HG03060 (cell line): ENCODE measurements at regions not wholly inside any gene's neighbourhood (a gene's known extent, or its start where the extent isn't known, plus 50 kb on each side); places are given as distances from the start of the nearest gene placed in this dataset.

ENCODE experiments used
- ATAC-seq: cut with Tn5 transposase; IDR thresholded peaks from one replicate; pipeline ENCODE4 v1.9.1; 2021; ENCODE audit warnings: low read depth, moderate number of reproducible peaks; ENCODE audit not compliant: unreplicated experiment

- ATAC-seq = no peak
These were observed 172.8 kb upstream of the CDH11 start for GRCh38 chr16:65294708-65295107.

- no peak for ATAC-seq
These were observed 172.3 kb upstream of the CDH11 start for GRCh38 chr16:65294165-65294564.

GRCh38 chr16:65289022-65289421 lies 167.2 kb upstream of the CDH11 start:
- ATAC-seq = no peak

GRCh38 chr16:65287307-65287706 lies 165.4 kb upstream of the CDH11 start:
- ATAC-seq = no peak

- ATAC-seq = no peak
These were observed 163.5 kb upstream of the CDH11 start for GRCh38 chr16:65285128-65286048.

- no peak for ATAC-seq
These were observed 162.8 kb upstream of the CDH11 start for GRCh38 chr16:65284626-65285025.

GRCh38 chr16:65283181-65283651 lies 161.4 kb upstream of the CDH11 start:
- ATAC-seq = no peak

- no peak for ATAC-seq
These were observed 159.7 kb upstream of the CDH11 start for GRCh38 chr16:65281586-65281985.

- ATAC-seq = no peak
These were observed 159.1 kb upstream of the CDH11 start for GRCh38 chr16:65280845-65281512.

- no peak for ATAC-seq
These were observed 157.7 kb upstream of the CDH11 start for GRCh38 chr16:65279576-65279975.

- ATAC-seq = no peak
These were observed 157.0 kb upstream of the CDH11 start for GRCh38 chr16:65278874-65279273.

- no peak for ATAC-seq
These were observed 152.7 kb upstream of the CDH11 start for GRCh38 chr16:65274566-65274965.

GRCh38 chr16:65272699-65273414 lies 151.0 kb upstream of the CDH11 start:
- no peak for ATAC-seq

- ATAC-seq = no peak
These were observed 150.1 kb upstream of the CDH11 start for GRCh38 chr16:65271996-65272395.

GRCh38 chr16:65268331-65268730 lies 146.5 kb upstream of the CDH11 start:
- ATAC-seq = no peak

- no peak for ATAC-seq
These were observed 142.0 kb upstream of the CDH11 start for GRCh38 chr16:65263896-65264295.

GRCh38 chr16:65260746-65261145 lies 138.9 kb upstream of the CDH11 start:
- no peak for ATAC-seq

- no peak for ATAC-seq
These were observed 132.3 kb upstream of the CDH11 start for GRCh38 chr16:65254144-65254543.

- ATAC-seq = no peak
These were observed 127.9 kb upstream of the CDH11 start for GRCh38 chr16:65249768-65250167.

GRCh38 chr16:65244787-65245186 lies 122.9 kb upstream of the CDH11 start:
- no peak for ATAC-seq
